NB4 (cell line): ENCODE measurements at regions not wholly inside any gene's neighbourhood (a gene's known extent, or its start where the extent isn't known, plus 50 kb on each side); places are given as distances from the start of the nearest gene placed in this dataset.

Source experiments
- MYC ChIP-seq: IDR thresholded peaks from 2 replicates; pipeline ENCODE4 v1.6.1; 2011; ENCODE audit warnings: low read depth, low read length
- POLR2A ChIP-seq: IDR thresholded peaks from 2 replicates; pipeline ENCODE4 v1.6.1; 2011; ENCODE audit warnings: mild to moderate bottlenecking; ENCODE audit not compliant: insufficient read length; ENCODE audit errors: extremely low read depth
- TF ChIP-seq, protein P1 (sequence below): IDR thresholded peaks from 2 replicates; pipeline ENCODE4 v1.6.1; 2011; ENCODE audit warnings: low read depth, low read length
- TF ChIP-seq, protein P2 (sequence below): IDR thresholded peaks from one replicate; pipeline ENCODE4 v1.5.1; 2012; ENCODE audit warnings: low read depth, low read length

DNA sequence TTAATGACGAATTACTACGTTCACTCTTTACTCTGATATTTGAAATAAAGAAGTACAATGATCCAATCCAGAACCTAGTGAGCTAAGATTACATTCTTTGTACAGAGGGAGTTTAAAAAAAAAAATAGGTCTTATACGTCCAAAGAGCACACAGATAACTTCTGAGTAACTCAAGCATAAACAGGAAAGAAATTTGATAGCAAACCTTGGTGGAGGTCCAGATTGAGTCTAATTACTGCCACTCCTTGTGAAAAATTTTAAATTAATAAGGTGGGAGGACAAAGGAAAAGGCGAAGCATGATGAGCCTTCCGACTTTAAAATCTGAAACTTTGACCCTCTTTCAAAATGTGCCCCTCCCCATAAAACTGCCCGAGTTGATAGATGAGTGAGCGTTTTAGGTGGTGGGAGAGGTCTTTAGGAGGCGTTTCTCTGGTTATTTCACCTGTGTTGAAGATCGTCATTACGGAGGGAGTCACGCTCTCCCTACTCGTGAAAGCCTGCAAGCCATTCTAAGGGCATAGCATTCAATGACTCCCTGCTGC is 127.0 kb upstream of the ROBO2 start:
- TF ChIP-seq, protein P1, sequence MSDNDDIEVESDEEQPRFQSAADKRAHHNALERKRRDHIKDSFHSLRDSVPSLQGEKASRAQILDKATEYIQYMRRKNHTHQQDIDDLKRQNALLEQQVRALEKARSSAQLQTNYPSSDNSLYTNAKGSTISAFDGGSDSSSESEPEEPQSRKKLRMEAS: no peak
- TF ChIP-seq POLR2A (no peak), MYC (no peak)
- TF ChIP-seq, protein P2, sequence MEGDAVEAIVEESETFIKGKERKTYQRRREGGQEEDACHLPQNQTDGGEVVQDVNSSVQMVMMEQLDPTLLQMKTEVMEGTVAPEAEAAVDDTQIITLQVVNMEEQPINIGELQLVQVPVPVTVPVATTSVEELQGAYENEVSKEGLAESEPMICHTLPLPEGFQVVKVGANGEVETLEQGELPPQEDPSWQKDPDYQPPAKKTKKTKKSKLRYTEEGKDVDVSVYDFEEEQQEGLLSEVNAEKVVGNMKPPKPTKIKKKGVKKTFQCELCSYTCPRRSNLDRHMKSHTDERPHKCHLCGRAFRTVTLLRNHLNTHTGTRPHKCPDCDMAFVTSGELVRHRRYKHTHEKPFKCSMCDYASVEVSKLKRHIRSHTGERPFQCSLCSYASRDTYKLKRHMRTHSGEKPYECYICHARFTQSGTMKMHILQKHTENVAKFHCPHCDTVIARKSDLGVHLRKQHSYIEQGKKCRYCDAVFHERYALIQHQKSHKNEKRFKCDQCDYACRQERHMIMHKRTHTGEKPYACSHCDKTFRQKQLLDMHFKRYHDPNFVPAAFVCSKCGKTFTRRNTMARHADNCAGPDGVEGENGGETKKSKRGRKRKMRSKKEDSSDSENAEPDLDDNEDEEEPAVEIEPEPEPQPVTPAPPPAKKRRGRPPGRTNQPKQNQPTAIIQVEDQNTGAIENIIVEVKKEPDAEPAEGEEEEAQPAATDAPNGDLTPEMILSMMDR: no peak
